Ovary (tissue), 7 donors: ENCODE measurements at regions not wholly inside any gene's neighbourhood (a gene's known extent, or its start where the extent isn't known, plus 50 kb on each side); places are given as distances from the start of the nearest gene placed in this dataset.

Experiments
- DNase-seq, 5 donors: peaks; one replicate each; pipeline ENCODE4 v3.0.0-alpha.2; 2019 to 2020
- H3K27ac ChIP-seq, 2 donors: fragments of 200-600 bp; one replicate each; pipeline versions ENCODE4 v1.5.1 to v1.8.0; 2019 to 2022
- H3K27me3 ChIP-seq: fragments of 200-600 bp; one replicate; pipeline ENCODE4 v1.8.0; 2022
- H3K36me3 ChIP-seq: fragments of 200-600 bp; sonication (generic); one replicate; pipeline ENCODE4 v1.5.1; 2019
- H3K4me1 ChIP-seq: one replicate; pipeline ENCODE4 v1.8.1; 2013; ENCODE audit warnings: mild to moderate bottlenecking, moderate library complexity; ENCODE audit not compliant: insufficient read depth
- H3K4me3 ChIP-seq: fragments of 200-600 bp; sonication (generic); one replicate; pipeline ENCODE4 v1.5.1; 2017
- H3K9me3 ChIP-seq, 2 donors: fragments of 200-600 bp in 1 of 2; sonication (generic) in 1 of 2; one replicate each; pipeline versions ENCODE4 v1.5.1 to v1.8.1; 2013 to 2019; ENCODE audit warnings: mild to moderate bottlenecking in 1 of 2, moderate library complexity in 1 of 2
- EP300 ChIP-seq: sonication (generic); formaldehyde crosslinking; IDR thresholded peaks from one replicate; pipeline ENCODE4 v1.6.1; 2017; ENCODE audit warnings: antibody characterized with exemption
- POLR2A ChIP-seq: fragments of 450-650 bp; IDR thresholded peaks from one replicate; pipeline ENCODE4 v1.6.1; 2017; ENCODE audit warnings: antibody characterized with exemption, mild to moderate bottlenecking, moderate library complexity
- WGBS, 3 donors: extraction: QIAGEN DNeasy Blood & Tissue Kit in 1 of 3; methylation state at CpG; one replicate each; pipeline versions ENCODE4 v1.1.5 to v1.1.7; 2013 to 2017; 5-methylcytosine and 5-hydroxymethylcytosine counted together
- intact Hi-C, 4 donors: fragments of 100-400 bp; cut with DNase I; formaldehyde crosslinking; loops; one replicate each; pipeline versions ENCODE4 v1.11.0 to v1.15.1; 2022 to 2023
- TF ChIP-seq, protein P1 (sequence below), 3 donors: fragments of 450-650 bp in 2 of 3; fragments of 200-600 bp in 1 of 3; IDR thresholded peaks; one replicate each; pipeline versions ENCODE4 v1.5.1 to v1.8.0; 2016 to 2022; ENCODE audit warnings: antibody characterized with exemption in 3 of 3, mild to moderate bottlenecking in 1 of 3
- donor health status: DM: no; HTN: no; CAD: no; lungs with moderate emphysema.
- donor health status: DM: no; HTN: no; CAD: no.
- donor health status: Bipolar disorder and iron deficiency.
- donor health status: DM: no; HTN: no; CAD: no.
- donor health status: DM: yes; HTN: yes; CAD: no.

DNA sequence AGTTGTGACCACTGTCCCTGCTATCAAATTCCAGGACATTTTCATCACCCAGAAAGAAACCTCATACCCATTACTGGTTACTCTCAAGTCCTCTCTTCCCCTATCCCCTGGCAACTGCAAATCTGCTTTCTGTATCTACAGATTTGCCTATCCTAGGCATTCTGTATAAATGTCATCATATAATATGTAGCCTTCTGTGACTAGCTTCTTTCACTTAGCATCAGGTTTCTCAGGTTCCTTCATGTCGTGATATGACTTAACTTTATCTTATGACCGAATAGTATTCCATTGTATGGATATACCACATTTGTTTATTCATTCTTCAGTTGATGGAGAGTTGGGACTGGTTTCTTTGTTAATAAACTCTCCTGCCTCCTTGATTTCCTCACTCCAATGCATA lies 60.5 kb downstream of the PMAIP1 start:
- intact Hi-C loops = no loop called here
- no peaks in the 10 kb centered on the region for H3K4me1 ChIP-seq
- H3K27me3 ChIP-seq = no peaks in the 10 kb centered on the region
- no peak overlapping the region for H3K4me3 ChIP-seq
- H3K27ac ChIP-seq = no peak overlapping the region
- no peaks in the 10 kb centered on the region for H3K36me3 ChIP-seq
- no peak for DNase-seq
- 92 to 96% (median 93%) methylated on average over 2 of the region's 2 CpGs for WGBS, 3 donors
- no peaks in the 10 kb centered on the region for H3K9me3 ChIP-seq
- no peak for TF ChIP-seq POLR2A

DNA sequence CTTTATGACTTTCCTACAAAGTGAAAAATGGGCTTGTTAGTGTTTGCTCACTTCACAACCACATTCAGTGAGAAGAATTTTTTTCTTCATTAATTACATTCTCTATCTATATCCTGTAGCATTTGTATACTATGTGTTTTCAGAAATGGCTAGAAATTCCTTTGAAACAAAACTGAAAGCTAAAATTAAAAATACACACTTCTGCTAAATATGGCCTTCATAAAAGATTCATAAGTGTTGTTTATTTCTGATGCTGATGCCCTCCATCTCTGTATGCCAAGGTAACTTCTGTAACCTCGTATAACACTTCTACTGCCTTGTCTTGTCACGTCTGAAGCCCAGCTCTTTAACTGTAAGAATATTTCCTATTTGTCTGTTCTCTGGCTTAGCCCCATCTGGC lies 59.8 kb downstream of the PMAIP1 start:
- Histone ChIP-seq H3K36me3 (no peaks in the 10 kb centered on the region), H3K27me3 (no peaks in the 10 kb centered on the region), H3K27ac (no peak overlapping the region), H3K4me3 (no peak overlapping the region), H3K4me1 (no peaks in the 10 kb centered on the region), H3K9me3 (no peaks in the 10 kb centered on the region)
- TF ChIP-seq, protein P1, sequence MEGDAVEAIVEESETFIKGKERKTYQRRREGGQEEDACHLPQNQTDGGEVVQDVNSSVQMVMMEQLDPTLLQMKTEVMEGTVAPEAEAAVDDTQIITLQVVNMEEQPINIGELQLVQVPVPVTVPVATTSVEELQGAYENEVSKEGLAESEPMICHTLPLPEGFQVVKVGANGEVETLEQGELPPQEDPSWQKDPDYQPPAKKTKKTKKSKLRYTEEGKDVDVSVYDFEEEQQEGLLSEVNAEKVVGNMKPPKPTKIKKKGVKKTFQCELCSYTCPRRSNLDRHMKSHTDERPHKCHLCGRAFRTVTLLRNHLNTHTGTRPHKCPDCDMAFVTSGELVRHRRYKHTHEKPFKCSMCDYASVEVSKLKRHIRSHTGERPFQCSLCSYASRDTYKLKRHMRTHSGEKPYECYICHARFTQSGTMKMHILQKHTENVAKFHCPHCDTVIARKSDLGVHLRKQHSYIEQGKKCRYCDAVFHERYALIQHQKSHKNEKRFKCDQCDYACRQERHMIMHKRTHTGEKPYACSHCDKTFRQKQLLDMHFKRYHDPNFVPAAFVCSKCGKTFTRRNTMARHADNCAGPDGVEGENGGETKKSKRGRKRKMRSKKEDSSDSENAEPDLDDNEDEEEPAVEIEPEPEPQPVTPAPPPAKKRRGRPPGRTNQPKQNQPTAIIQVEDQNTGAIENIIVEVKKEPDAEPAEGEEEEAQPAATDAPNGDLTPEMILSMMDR (IDR thresholded peaks at IDR 0.05) = no peak
- TF ChIP-seq POLR2A (no peak), EP300 (no peak)
- whole genome bisulfite sequencing, 3 donors = 47 to 64% (median 48%) methylated on average over 2 of the region's 2 CpGs
- intact Hi-C loops = no loop called here
- DNase-seq = no peak

DNA sequence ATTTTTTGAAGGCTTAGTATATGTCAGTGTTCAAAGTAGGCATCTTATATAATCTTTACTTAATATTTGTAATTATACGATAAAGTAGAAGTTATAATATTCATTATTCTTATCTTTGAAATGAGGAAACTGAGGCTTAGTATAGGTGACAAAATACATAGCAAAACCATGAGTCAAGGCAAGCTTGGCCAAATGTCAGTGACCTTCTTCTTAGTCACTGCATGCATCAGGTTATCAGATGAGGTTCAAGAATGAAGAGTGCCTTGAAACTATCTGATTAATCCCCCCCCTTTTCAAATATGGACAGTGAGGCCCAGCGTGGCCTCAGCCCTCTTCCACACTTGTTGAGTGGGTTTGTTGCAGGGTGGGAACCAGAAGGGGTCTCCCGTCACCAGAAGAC lies 59.3 kb downstream of the PMAIP1 start:
- Histone ChIP-seq H3K36me3 (no peaks in the 10 kb centered on the region), H3K27me3 (no peaks in the 10 kb centered on the region), H3K4me3 (no peak overlapping the region), H3K9me3 (no peaks in the 10 kb centered on the region), H3K4me1 (no peaks in the 10 kb centered on the region), H3K27ac (no peak overlapping the region)
- intact Hi-C loops = no loop called here
- DNase-seq = no peak
- TF ChIP-seq, protein P1 (IDR thresholded peaks at IDR 0.05) = no peak
- TF ChIP-seq POLR2A = no peak
- no peak for TF ChIP-seq EP300
- 91 to 96% (median 93%) methylated on average over 3 of the region's 3 CpGs for WGBS, 3 donors

DNA sequence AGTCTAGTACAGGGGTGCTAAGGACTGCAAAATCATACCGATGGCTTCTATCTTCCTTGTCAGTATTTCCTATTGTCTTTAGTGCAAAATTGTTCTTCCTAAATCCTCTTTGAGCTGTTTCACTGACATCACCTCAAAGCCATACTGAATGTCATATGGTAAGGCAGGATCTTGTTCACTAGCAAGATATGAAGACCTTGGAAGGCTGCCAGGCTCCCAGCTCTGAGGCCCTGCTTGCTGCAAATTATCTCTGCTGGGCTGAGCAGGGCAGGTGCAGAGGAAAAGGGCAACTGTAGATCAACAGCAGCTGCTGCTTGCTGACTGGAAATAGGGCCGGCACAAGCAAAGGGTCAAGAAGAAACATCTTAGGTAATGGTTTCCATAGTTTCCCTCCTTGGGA lies 58.2 kb downstream of the PMAIP1 start:
- H3K4me1 ChIP-seq = no peaks in the 10 kb centered on the region
- DNase-seq = no peak
- no peaks in the 10 kb centered on the region for H3K27me3 ChIP-seq
- H3K36me3 ChIP-seq = no peaks in the 10 kb centered on the region
- no peak for TF ChIP-seq POLR2A
- no peak for TF ChIP-seq EP300
- TF ChIP-seq, protein P1 (IDR thresholded peaks at IDR 0.05) = no peak
- no peak overlapping the region for H3K27ac ChIP-seq
- WGBS, 3 donors = 16 to 20% (median 17%) methylated on average over 2 of the region's 2 CpGs
- H3K9me3 ChIP-seq = no peaks in the 10 kb centered on the region
- H3K4me3 ChIP-seq = no peak overlapping the region
- intact Hi-C loops = no loop called here

DNA sequence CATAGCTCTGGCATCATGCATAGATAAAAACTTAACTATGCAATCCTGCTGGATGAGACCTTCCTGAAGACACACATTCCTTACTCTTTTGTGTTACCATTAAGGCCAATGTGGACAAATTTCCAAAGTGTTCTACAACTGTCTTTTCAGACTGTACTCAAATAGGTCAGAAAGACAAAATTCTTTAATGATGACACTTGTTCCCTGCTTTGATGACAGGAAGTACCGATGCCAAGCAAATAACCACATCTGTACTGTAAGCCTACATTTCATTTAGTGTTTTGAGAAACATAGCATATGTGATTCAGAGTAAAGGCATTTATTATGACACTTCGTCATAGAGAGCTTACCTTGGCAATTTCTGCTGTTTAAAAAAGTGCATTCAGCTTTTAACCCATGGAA lies 55.0 kb downstream of the PMAIP1 start:
- Histone ChIP-seq H3K36me3 (no peaks in the 10 kb centered on the region), H3K9me3 (no peaks in the 10 kb centered on the region), H3K27me3 (no peaks in the 10 kb centered on the region), H3K27ac (no peak overlapping the region), H3K4me3 (no peak overlapping the region), H3K4me1 (no peaks in the 10 kb centered on the region)
- DNase-seq = no peak
- TF ChIP-seq, protein P1 (IDR thresholded peaks at IDR 0.05) = no peak
- no peak for TF ChIP-seq EP300
- no peak for TF ChIP-seq POLR2A
- intact Hi-C loops = no loop called here
- 37 to 55% (median 44%) methylated on average over 2 of the region's 2 CpGs for WGBS, 3 donors
